OCI-LY7 (cell line): ENCODE measurements at regions not wholly inside any gene's neighbourhood (a gene's known extent, or its start where the extent isn't known, plus 50 kb on each side); places are given as distances from the start of the nearest gene placed in this dataset.

Experiments used
- BruUV-seq: library from RNA; stranded (reverse); fragments of 400-500 nt; replicated peaks from 2 replicates; lab custom pipeline; 2021; lab: Mats Ljungman, UMichigan
- CTCF ChIA-PET: fragments of 300-600 bp; sonication (Branson Sonifier 250); formaldehyde crosslinking; loops from one replicate; lab custom pipeline; 2022; ENCODE audit warnings: antibody characterized with exemption; ENCODE audit not compliant: unreplicated experiment; lab: Charles Lee
- POLR2A ChIA-PET: fragments of 300-600 bp; sonication (Branson Sonifier 250); formaldehyde crosslinking; loops from one replicate; lab custom pipeline; 2022; ENCODE audit warnings: antibody characterized with exemption; lab: Charles Lee
- DNase-seq: peaks from one replicate; pipeline ENCODE4 v3.0.0-alpha.2; 2015; ENCODE audit warnings: low spot score
- H2AFZ ChIP-seq: fragments of 200-600 bp; sonication (generic), shearing (Covaris generic); 2 replicates; pipeline ENCODE4 v1.6.1; 2014; ENCODE audit warnings: mild to moderate bottlenecking, antibody characterized with exemption, low read length, moderate library complexity
- H3K27ac ChIP-seq: fragments of 200-600 bp; sonication (generic); 2 replicates; pipeline ENCODE4 v1.5.1; 2014; ENCODE audit warnings: mixed run types, low read depth, mild to moderate bottlenecking, moderate library complexity, low read length, inconsistent platforms; ENCODE audit not compliant: poor library complexity, severe bottlenecking
- H3K36me3 ChIP-seq: fragments of 200-600 bp; sonication (generic); 2 replicates; pipeline ENCODE4 v1.6.1; 2014; ENCODE audit warnings: mild to moderate bottlenecking, antibody characterized with exemption, low read length, moderate library complexity, mixed read lengths; ENCODE audit not compliant: insufficient read depth
- H3K4me1 ChIP-seq: fragments of 200-600 bp; sonication (generic); 2 replicates; pipeline ENCODE4 v1.5.1; 2014; ENCODE audit warnings: mild to moderate bottlenecking, low read length; ENCODE audit not compliant: insufficient read depth, poor library complexity, severe bottlenecking
- H3K4me2 ChIP-seq: fragments of 200-600 bp; sonication (generic); 2 replicates; pipeline ENCODE4 v1.6.1; 2014; ENCODE audit warnings: mild to moderate bottlenecking, low read length
- H3K4me3 ChIP-seq: fragments of 200-600 bp; sonication (generic); 2 replicates; pipeline ENCODE4 v1.5.1; 2014; ENCODE audit warnings: mild to moderate bottlenecking, low read depth, low read length; ENCODE audit not compliant: poor library complexity, severe bottlenecking
- H3K79me2 ChIP-seq: fragments of 200-600 bp; sonication (generic); 2 replicates; pipeline ENCODE4 v1.6.1; 2016; ENCODE audit warnings: low read depth, mild to moderate bottlenecking, low read length, moderate library complexity, mixed read lengths; ENCODE audit not compliant: insufficient read depth
- H3K9me2 ChIP-seq: fragments of 200-600 bp; sonication (generic); 2 replicates; pipeline ENCODE4 v1.6.1; 2016; ENCODE audit warnings: mild to moderate bottlenecking, low read length, mixed read lengths; ENCODE audit not compliant: insufficient read depth
- H3K9me3 ChIP-seq: fragments of 200-600 bp; sonication (generic); 2 replicates; pipeline ENCODE4 v1.6.1; 2014; ENCODE audit warnings: mild to moderate bottlenecking, mixed run types, low read length, mixed read lengths
- H4K20me1 ChIP-seq: fragments of 200-600 bp; sonication (generic); 2 replicates; pipeline ENCODE4 v1.6.1; 2014; ENCODE audit warnings: mild to moderate bottlenecking, antibody characterized with exemption, low read length, moderate library complexity, mixed read lengths; ENCODE audit not compliant: insufficient read depth
- EZH2phosphoT487 ChIP-seq: fragments of 200-600 bp; sonication (generic); IDR thresholded peaks from 2 replicates; pipeline ENCODE4 v1.6.1; 2018; ENCODE audit warnings: low read depth, borderline replicate concordance, mild to moderate bottlenecking, mixed run types, antibody characterized with exemption, low read length, moderate library complexity, mixed read lengths
- intact Hi-C: fragments of 100-400 bp; cut with micrococcal nuclease; formaldehyde crosslinking; loops from one replicate; pipeline ENCODE4 v1.10.0; 2022; ENCODE audit not compliant: unreplicated experiment
- TF ChIP-seq, protein P1 (sequence below): fragments of 200-600 bp; sonication (generic); conservative IDR thresholded peaks from 2 replicates; pipeline ENCODE4 v1.5.1; 2014; ENCODE audit warnings: mild to moderate bottlenecking, antibody characterized with exemption, low read length, moderate library complexity, mixed read lengths

DNA sequence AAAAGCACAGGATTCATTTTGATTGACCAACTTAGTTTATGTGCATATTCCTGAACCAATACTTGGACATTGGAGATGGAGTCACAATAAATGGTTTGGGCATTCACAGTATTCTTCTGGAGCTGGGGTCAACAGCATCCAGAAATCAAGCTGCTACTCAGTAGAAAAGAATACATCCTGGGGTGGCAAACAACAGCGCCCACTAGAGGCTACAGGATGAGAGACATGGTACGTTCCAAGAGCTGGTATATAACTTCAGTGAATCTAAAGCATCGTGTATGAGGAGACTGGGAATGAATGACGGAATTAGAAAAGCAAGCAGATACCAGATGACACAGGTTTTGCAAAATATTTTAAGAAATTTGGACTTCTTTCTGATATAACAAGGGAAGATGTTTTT, 142.9 kb upstream of the FIGN start:
- Histone ChIP-seq H3K27ac (no peak overlapping the region), H3K4me1 (no peaks in the 10 kb centered on the region), H4K20me1 (no peaks in the 10 kb centered on the region), H2AFZ (no peak overlapping the region), H3K79me2 (no peaks in the 10 kb centered on the region), H3K36me3 (no peaks in the 10 kb centered on the region), H3K4me3 (no peak overlapping the region), H3K9me3 (no peaks in the 10 kb centered on the region), H3K4me2 (no peak overlapping the region), H3K9me2 (no peaks in the 10 kb centered on the region)
- BruUV-seq, result no TSS peak
- ChIA-PET POLR2A (no interaction called here), CTCF (no interaction called here)
- intact Hi-C loops, result no loop called here
- TF ChIP-seq, protein P1, sequence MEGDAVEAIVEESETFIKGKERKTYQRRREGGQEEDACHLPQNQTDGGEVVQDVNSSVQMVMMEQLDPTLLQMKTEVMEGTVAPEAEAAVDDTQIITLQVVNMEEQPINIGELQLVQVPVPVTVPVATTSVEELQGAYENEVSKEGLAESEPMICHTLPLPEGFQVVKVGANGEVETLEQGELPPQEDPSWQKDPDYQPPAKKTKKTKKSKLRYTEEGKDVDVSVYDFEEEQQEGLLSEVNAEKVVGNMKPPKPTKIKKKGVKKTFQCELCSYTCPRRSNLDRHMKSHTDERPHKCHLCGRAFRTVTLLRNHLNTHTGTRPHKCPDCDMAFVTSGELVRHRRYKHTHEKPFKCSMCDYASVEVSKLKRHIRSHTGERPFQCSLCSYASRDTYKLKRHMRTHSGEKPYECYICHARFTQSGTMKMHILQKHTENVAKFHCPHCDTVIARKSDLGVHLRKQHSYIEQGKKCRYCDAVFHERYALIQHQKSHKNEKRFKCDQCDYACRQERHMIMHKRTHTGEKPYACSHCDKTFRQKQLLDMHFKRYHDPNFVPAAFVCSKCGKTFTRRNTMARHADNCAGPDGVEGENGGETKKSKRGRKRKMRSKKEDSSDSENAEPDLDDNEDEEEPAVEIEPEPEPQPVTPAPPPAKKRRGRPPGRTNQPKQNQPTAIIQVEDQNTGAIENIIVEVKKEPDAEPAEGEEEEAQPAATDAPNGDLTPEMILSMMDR, result peak; percentile 81
- TF ChIP-seq EZH2phosphoT487, result no peak
- peak; percentile 15 for DNase-seq

DNA sequence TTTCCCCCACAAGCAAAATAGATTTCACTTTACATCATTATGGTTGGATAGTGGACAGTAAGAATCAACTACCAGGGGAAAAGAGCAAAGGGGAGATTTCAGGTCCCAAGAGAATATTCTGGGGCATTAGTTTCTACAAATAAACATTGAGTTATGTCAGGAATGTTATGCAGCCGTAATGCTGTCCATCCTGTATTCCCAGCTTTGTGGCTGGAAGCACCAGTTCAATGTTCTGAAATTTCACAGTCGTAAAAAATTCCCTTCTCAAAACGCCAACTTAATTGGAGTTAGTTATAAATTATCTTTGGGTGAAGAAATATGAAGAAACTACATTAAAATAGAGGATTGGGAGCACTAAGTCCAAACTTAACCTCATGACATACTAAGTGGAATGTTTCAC, 141.5 kb upstream of the FIGN start:
- BruUV-seq, result no TSS peak
- Histone ChIP-seq H3K4me2 (no peak overlapping the region), H3K36me3 (no peaks in the 10 kb centered on the region), H4K20me1 (no peaks in the 10 kb centered on the region), H2AFZ (no peak overlapping the region), H3K4me1 (no peaks in the 10 kb centered on the region), H3K79me2 (no peaks in the 10 kb centered on the region), H3K4me3 (no peak overlapping the region), H3K9me2 (no peaks in the 10 kb centered on the region), H3K27ac (no peak overlapping the region), H3K9me3 (no peaks in the 10 kb centered on the region)
- intact Hi-C loops, result no loop called here
- no peak for DNase-seq
- TF ChIP-seq, protein P1, result no peak
- no peak for TF ChIP-seq EZH2phosphoT487
- ChIA-PET POLR2A (no interaction called here), CTCF (no interaction called here)

DNA sequence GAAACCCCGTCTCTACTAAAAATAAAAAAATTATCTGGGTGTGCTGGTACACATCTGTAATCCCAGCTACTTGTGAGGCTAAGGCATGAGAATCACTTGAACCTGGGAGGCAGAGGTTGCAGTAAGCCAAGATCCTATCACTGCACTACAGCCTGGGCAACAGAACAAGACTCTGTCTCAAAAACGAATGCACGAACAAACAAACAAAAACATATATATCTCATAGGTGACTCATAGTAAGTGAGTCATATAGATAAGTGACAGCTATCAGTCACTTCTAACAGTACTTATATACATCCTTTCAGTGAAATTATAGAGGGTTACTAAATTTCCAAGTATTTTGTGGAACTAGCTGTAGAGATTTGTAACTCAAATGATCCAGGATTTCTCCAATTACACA, 127.3 kb upstream of the FIGN start:
- TF ChIP-seq EZH2phosphoT487, result no peak
- TF ChIP-seq, protein P1, result no peak
- Histone ChIP-seq H2AFZ (no peak overlapping the region), H3K4me3 (no peak overlapping the region), H3K9me2 (no peaks in the 10 kb centered on the region), H3K27ac (no peak overlapping the region), H3K9me3 (no peaks in the 10 kb centered on the region), H3K79me2 (no peaks in the 10 kb centered on the region), H3K36me3 (no peaks in the 10 kb centered on the region), H3K4me2 (no peak overlapping the region), H3K4me1 (no peaks in the 10 kb centered on the region), H4K20me1 (no peaks in the 10 kb centered on the region)
- ChIA-PET CTCF (no interaction called here), POLR2A (no interaction called here)
- intact Hi-C loops, result no loop called here
- BruUV-seq, result no TSS peak
- DNase-seq, result no peak
